Endothelial cell of umbilical vein (primary cell): ENCODE measurements at regions not wholly inside any gene's neighbourhood (a gene's known extent, or its start where the extent isn't known, plus 50 kb on each side); places are given as distances from the start of the nearest gene placed in this dataset.

Experiments used
- BruUV-seq: library from RNA; stranded (reverse); fragments of 400-500 nt; replicated peaks from 2 replicates; lab custom pipeline; 2021; lab: Mats Ljungman, UMichigan
- CTCF ChIA-PET: fragments of 300-600, 350-600 bp; sonication (Branson Sonifier 250); formaldehyde crosslinking; loops from one replicate; lab custom pipeline; 2021; ENCODE audit warnings: antibody characterized with exemption, inconsistent platforms; lab: Charles Lee
- POLR2A ChIA-PET: fragments of 300-600, 350-600 bp; sonication (Branson Sonifier 250); formaldehyde crosslinking; loops from one replicate; lab custom pipeline; 2021; ENCODE audit warnings: antibody characterized with exemption, inconsistent platforms; lab: Charles Lee
- DNase-seq: peaks from one replicate; pipeline ENCODE4 v3.0.0-alpha.2; 2011; ENCODE audit warnings: low read depth, low spot score
- FAIRE-seq: peaks from 2 replicates; lab custom pipeline; 2011; peaks lifted over from hg19 to GRCh38; lab: Jason Lieb, UNC
- H2AFZ ChIP-seq: 2 replicates; pipeline ENCODE4 v1.6.0; 2012; ENCODE audit warnings: low read depth, low read length, control low read depth, inconsistent platforms
- H3K27ac ChIP-seq: 2 replicates; pipeline ENCODE4 v1.5.1; 2011; ENCODE audit warnings: low read depth, mild to moderate bottlenecking, control low read depth, low read length, moderate library complexity; ENCODE audit not compliant: insufficient read depth
- H3K27me3 ChIP-seq, 2 experiments: 2 replicates each; pipeline versions ENCODE4 v1.6.0 to v1.6.1; 2011; ENCODE audit warnings: low read length in 2 of 2, mixed read lengths in 1 of 2; ENCODE audit not compliant: control insufficient read depth in 2 of 2, insufficient read depth in 2 of 2
- H3K36me3 ChIP-seq, 2 experiments: 2 replicates in 1 of 2; 3 replicates in 1 of 2; pipeline ENCODE4 v1.5.1; 2011; ENCODE audit warnings: low read length in 2 of 2, mild to moderate bottlenecking in 1 of 2, moderate library complexity in 1 of 2; ENCODE audit not compliant: control insufficient read depth in 2 of 2, insufficient read depth in 2 of 2; ENCODE audit errors: extremely low read depth in 1 of 2
- H3K4me1 ChIP-seq: 3 replicates; pipeline ENCODE4 v1.5.1; 2011; ENCODE audit warnings: mild to moderate bottlenecking, low read length; ENCODE audit not compliant: control insufficient read depth, insufficient read depth; ENCODE audit errors: extremely low read depth
- H3K4me2 ChIP-seq: 2 replicates; pipeline ENCODE4 v1.6.1; 2011; ENCODE audit warnings: low read length, control low read depth, mixed read lengths; ENCODE audit not compliant: insufficient read depth
- H3K4me3 ChIP-seq, 3 experiments: fragments of 200-600 bp in 1 of 3; sonication (generic), shearing (Covaris generic) in 1 of 3; replicated peaks in 1 of 3; 2 replicates each; pipeline ENCODE4 v1.5.1; 2011 to 2016; ENCODE audit warnings: control low read depth in 3 of 3, low read length in 3 of 3, mild to moderate bottlenecking in 2 of 3, inconsistent platforms in 1 of 3, low read depth in 1 of 3, moderate library complexity in 1 of 3; ENCODE audit not compliant: insufficient read depth in 1 of 3
- H3K79me2 ChIP-seq: 2 replicates; pipeline ENCODE4 v1.6.0; 2012; ENCODE audit warnings: low read length, inconsistent platforms; ENCODE audit not compliant: control insufficient read depth, insufficient read depth
- H3K9ac ChIP-seq: replicated peaks from 2 replicates; pipeline ENCODE3; 2011; ENCODE audit warnings: low read length, control low read depth; ENCODE audit not compliant: insufficient read depth; ENCODE audit errors: extremely low read depth
- H3K9me1 ChIP-seq: replicated peaks from 3 replicates; pipeline ENCODE4 v1.6.0; 2011; ENCODE audit warnings: mild to moderate bottlenecking, low read length; ENCODE audit not compliant: control insufficient read depth, insufficient read depth; ENCODE audit errors: extremely low read depth
- H3K9me3 ChIP-seq: replicated peaks from 2 replicates; pipeline ENCODE4 v1.5.1; 2012; ENCODE audit warnings: low read length, inconsistent platforms; ENCODE audit not compliant: control insufficient read depth, insufficient read depth
- H4K20me1 ChIP-seq: replicated peaks from 2 replicates; pipeline ENCODE3; 2011; ENCODE audit warnings: mild to moderate bottlenecking, low read length; ENCODE audit not compliant: control insufficient read depth, insufficient read depth; ENCODE audit errors: extremely low read depth
- EZH2 ChIP-seq: IDR thresholded peaks from 2 replicates; pipeline ENCODE4 v1.6.1; 2012; ENCODE audit warnings: borderline replicate concordance, low read depth, mild to moderate bottlenecking, moderate library complexity, low read length, inconsistent platforms; ENCODE audit not compliant: severe bottlenecking
- FOS ChIP-seq: IDR thresholded peaks from 2 replicates; pipeline ENCODE4 v1.6.1; 2011; ENCODE audit warnings: mild to moderate bottlenecking, low read length, moderate library complexity, borderline replicate concordance; ENCODE audit not compliant: insufficient read depth
- GATA2 ChIP-seq: IDR thresholded peaks from 2 replicates; pipeline ENCODE4 v1.7.0; 2011; ENCODE audit warnings: low read depth, mild to moderate bottlenecking, moderate library complexity, mixed read lengths, low read length; ENCODE audit not compliant: insufficient read length, insufficient read depth
- JUN ChIP-seq: IDR thresholded peaks from 2 replicates; pipeline ENCODE4 v1.6.1; 2011; ENCODE audit warnings: borderline replicate concordance, low read depth; ENCODE audit not compliant: insufficient read length, insufficient read depth
- MYC ChIP-seq: IDR thresholded peaks from one replicate; pipeline ENCODE4 v1.6.1; 2011; ENCODE audit warnings: mild to moderate bottlenecking, low read depth, low read length
- POLR2A ChIP-seq: IDR thresholded peaks from 2 replicates; pipeline ENCODE4 v1.6.1; 2012; ENCODE audit warnings: low read depth, mild to moderate bottlenecking, control low read depth, low read length
- POLR2AphosphoS5 ChIP-seq: IDR thresholded peaks from 2 replicates; pipeline ENCODE4 v1.6.1; 2012; ENCODE audit warnings: low read depth, mild to moderate bottlenecking, control low read depth, low read length, moderate library complexity; ENCODE audit not compliant: insufficient read depth
- dilution Hi-C: fragments of 300-500 bp; cut with MboI; formaldehyde crosslinking; loops from one replicate; pipeline ENCODE4 v1.15.0; 2019; ENCODE audit warnings: low sequenced_read_pairs; ENCODE audit not compliant: extremely low pct_ligation_motif_present
- intact Hi-C: fragments of 100-400 bp; cut with micrococcal nuclease; formaldehyde crosslinking; loops from one replicate; pipeline ENCODE4 v1.10.0; 2022
- TF ChIP-seq, protein P1 (sequence below): IDR thresholded peaks from 2 replicates; pipeline ENCODE4 v1.6.1; 2011; ENCODE audit not compliant: insufficient read depth, insufficient read length
- TF ChIP-seq, protein P2 (sequence below), 2 donors: IDR thresholded peaks; 1 replicate in 1 of 2; 2 replicates in 1 of 2; pipeline ENCODE4 v1.5.1; 2011; ENCODE audit warnings: low read length in 2 of 2, mild to moderate bottlenecking in 2 of 2, moderate library complexity in 2 of 2, control low read depth in 1 of 2, inconsistent platforms in 1 of 2, low read depth in 1 of 2; ENCODE audit not compliant: insufficient read depth in 1 of 2; ENCODE audit errors: extremely low read depth in 1 of 2

GRCh38 chr2:41949883-41950665, 97.7 kb upstream of the PKDCC start:
- no peaks in the 10 kb centered on the region for H4K20me1 ChIP-seq
- POLR2A ChIA-PET: no interaction called here
- DNase-seq (no peak), FAIRE-seq (no peak)
- BruUV-seq: no TSS peak
- H3K4me3 ChIP-seq: no peak overlapping the region
- H3K9ac ChIP-seq: no peak overlapping the region
- H3K9me3 ChIP-seq: no peaks in the 10 kb centered on the region
- dilution Hi-C loops: no loop called here
- H2AFZ ChIP-seq: no peak overlapping the region
- H3K4me1 ChIP-seq: peaks cover 9% of the 10 kb centered on the region
- H3K9me1 ChIP-seq: no peaks in the 10 kb centered on the region
- H3K27ac ChIP-seq: no peak overlapping the region
- H3K27me3 ChIP-seq: peaks cover 5% of the 10 kb centered on the region in 2 experiments
- H3K79me2 ChIP-seq: no peaks in the 10 kb centered on the region
- no peak overlapping the region for H3K4me2 ChIP-seq
- intact Hi-C loops: loop anchor here (5.0 kb wide), 1 partner anchor 112 kb away; no protein-coding TSS in a partner anchor
- CTCF ChIA-PET: interaction anchor here (1.0 to 1.5 kb wide), 2 partner anchors 16 to 21 kb away, joined by 3 to 4 read pairs; no protein-coding TSS in a partner anchor
- H3K36me3 ChIP-seq: no peaks in the 10 kb centered on the region
- TF ChIP-seq POLR2A: no peak
- no peak for TF ChIP-seq FOS
- TF ChIP-seq, protein P1, sequence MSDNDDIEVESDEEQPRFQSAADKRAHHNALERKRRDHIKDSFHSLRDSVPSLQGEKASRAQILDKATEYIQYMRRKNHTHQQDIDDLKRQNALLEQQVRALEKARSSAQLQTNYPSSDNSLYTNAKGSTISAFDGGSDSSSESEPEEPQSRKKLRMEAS: no peak
- TF ChIP-seq POLR2AphosphoS5: no peak
- TF ChIP-seq MYC: no peak
- TF ChIP-seq JUN: no peak
- TF ChIP-seq GATA2: no peak
- TF ChIP-seq EZH2: no peak
- TF ChIP-seq, protein P2, sequence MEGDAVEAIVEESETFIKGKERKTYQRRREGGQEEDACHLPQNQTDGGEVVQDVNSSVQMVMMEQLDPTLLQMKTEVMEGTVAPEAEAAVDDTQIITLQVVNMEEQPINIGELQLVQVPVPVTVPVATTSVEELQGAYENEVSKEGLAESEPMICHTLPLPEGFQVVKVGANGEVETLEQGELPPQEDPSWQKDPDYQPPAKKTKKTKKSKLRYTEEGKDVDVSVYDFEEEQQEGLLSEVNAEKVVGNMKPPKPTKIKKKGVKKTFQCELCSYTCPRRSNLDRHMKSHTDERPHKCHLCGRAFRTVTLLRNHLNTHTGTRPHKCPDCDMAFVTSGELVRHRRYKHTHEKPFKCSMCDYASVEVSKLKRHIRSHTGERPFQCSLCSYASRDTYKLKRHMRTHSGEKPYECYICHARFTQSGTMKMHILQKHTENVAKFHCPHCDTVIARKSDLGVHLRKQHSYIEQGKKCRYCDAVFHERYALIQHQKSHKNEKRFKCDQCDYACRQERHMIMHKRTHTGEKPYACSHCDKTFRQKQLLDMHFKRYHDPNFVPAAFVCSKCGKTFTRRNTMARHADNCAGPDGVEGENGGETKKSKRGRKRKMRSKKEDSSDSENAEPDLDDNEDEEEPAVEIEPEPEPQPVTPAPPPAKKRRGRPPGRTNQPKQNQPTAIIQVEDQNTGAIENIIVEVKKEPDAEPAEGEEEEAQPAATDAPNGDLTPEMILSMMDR (IDR thresholded peaks at IDR 0.05; ENCODE audit: extremely low read depth in 1 of 2, insufficient read depth in 1 of 2, low read depth in 1 of 2, low read length in 2 of 2): no peak
